Mucosa of descending colon (tissue), 3 donors: ENCODE measurements at regions not wholly inside any gene's neighbourhood (a gene's known extent, or its start where the extent isn't known, plus 50 kb on each side); places are given as distances from the start of the nearest gene placed in this dataset.

Experiments
- ATAC-seq: fragments of 200-7000 bp; cut with Tn5 transposase; one replicate; pipeline ENCODE4 v1.9.1; 2020; ENCODE audit warnings: mild to moderate bottlenecking, moderate library complexity
- DNase-seq, 3 donors: peaks; one replicate each; pipeline ENCODE4 v3.0.0-alpha.2; 2020
- H3K36me3 ChIP-seq: fragments of 200-600 bp; one replicate; pipeline ENCODE4 v1.8.0; 2021; ENCODE audit warnings: low read depth, mild to moderate bottlenecking
- H3K4me1 ChIP-seq: fragments of 200-600 bp; one replicate; pipeline ENCODE4 v1.8.0; 2021; ENCODE audit warnings: low read depth, mild to moderate bottlenecking
- H3K4me3 ChIP-seq: fragments of 200-600 bp; one replicate; pipeline ENCODE4 v1.8.0; 2021; ENCODE audit warnings: mild to moderate bottlenecking
- H3K9me3 ChIP-seq: fragments of 200-600 bp; one replicate; pipeline ENCODE4 v1.8.0; 2021; ENCODE audit warnings: mild to moderate bottlenecking
- CTCF ChIP-seq: fragments of 200-600 bp; IDR thresholded peaks from one replicate; pipeline ENCODE4 v1.8.0; 2022; ENCODE audit warnings: antibody characterized with exemption, mild to moderate bottlenecking
- intact Hi-C, 2 donors: fragments of 100-400 bp; cut with DNase I in 1 of 2; cut with micrococcal nuclease in 1 of 2; formaldehyde crosslinking; loops; one replicate each; pipeline versions ENCODE4 v1.11.0 to v1.11.1; 2022; cut with DNase I, micrococcal nuclease
- donor health status: DM: no; HTN: no; CAD: no; lungs with moderate emphysema.
- donor health status: DM: no; HTN: no; CAD: no.
- donor health status: DM: no; HTN: yes; CAD: no.

GRCh38 chr1:162919034-162919433, 58.1 kb upstream of the CCDC190 start:
- no peak overlapping the region for H3K4me3 ChIP-seq
- no peak for TF ChIP-seq CTCF
- H3K4me1 ChIP-seq: no peaks in the 10 kb centered on the region
- intact Hi-C loops: no loop called here
- ATAC-seq (no peak), DNase-seq (peak in 1 of 3 donors; percentile 15)
- H3K36me3 ChIP-seq: no peaks in the 10 kb centered on the region
- H3K9me3 ChIP-seq: no peaks in the 10 kb centered on the region

GRCh38 chr1:162918151-162918754, 57.3 kb upstream of the CCDC190 start:
- no peaks in the 10 kb centered on the region for H3K36me3 ChIP-seq
- ATAC-seq (no peak), DNase-seq (no peak)
- TF ChIP-seq CTCF: no peak
- intact Hi-C loops: no loop called here
- no peaks in the 10 kb centered on the region for H3K4me1 ChIP-seq
- H3K4me3 ChIP-seq: no peak overlapping the region
- H3K9me3 ChIP-seq: no peaks in the 10 kb centered on the region

GRCh38 chr1:162916821-162917613, 56.0 kb upstream of the CCDC190 start:
- Histone ChIP-seq H3K4me3 (no peak overlapping the region), H3K4me1 (no peaks in the 10 kb centered on the region), H3K36me3 (no peaks in the 10 kb centered on the region), H3K9me3 (peaks cover 4% of the 10 kb centered on the region)
- intact Hi-C loops: no loop called here
- no peak for DNase-seq
- no peak for TF ChIP-seq CTCF
- no peak for ATAC-seq

GRCh38 chr1:162916407-162916806, 55.4 kb upstream of the CCDC190 start:
- no peak for TF ChIP-seq CTCF
- intact Hi-C loops: no loop called here
- Histone ChIP-seq H3K36me3 (no peaks in the 10 kb centered on the region), H3K4me1 (no peaks in the 10 kb centered on the region), H3K9me3 (peaks cover 11% of the 10 kb centered on the region), H3K4me3 (no peak overlapping the region)
- DNase-seq: no peak
- ATAC-seq: no peak

GRCh38 chr1:162914601-162915000, 53.6 kb upstream of the CCDC190 start:
- TF ChIP-seq CTCF: no peak
- Histone ChIP-seq H3K4me1 (no peaks in the 10 kb centered on the region), H3K36me3 (no peaks in the 10 kb centered on the region), H3K4me3 (no peak overlapping the region), H3K9me3 (peaks cover 11% of the 10 kb centered on the region)
- DNase-seq (no peak), ATAC-seq (no peak)
- intact Hi-C loops: no loop called here
